ENCODE measurements at regions not wholly inside any gene's neighbourhood (a gene's known extent, or its start where the extent isn't known, plus 50 kb on each side); places are given as distances from the start of the nearest gene placed in this dataset.
"Not testable (repeated sequence)": the region's sequence is repeated elsewhere in the genome, so short reads cannot be mapped to it uniquely, and the experiment has no call there.

GRCh38 chr3:128549283-128550112 lies 56.5 kb upstream of the GATA2 start:
- DNase-seq = no peak

- DNase-seq = no peak
Observed at GRCh38 chr3:128548426-128549282, 55.7 kb upstream of the GATA2 start.

- DNase-seq = no peak
Observed at GRCh38 chr3:128548021-128548420, 55.0 kb upstream of the GATA2 start.

- no peak for DNase-seq
Observed at GRCh38 chr3:128547368-128547987, 54.5 kb upstream of the GATA2 start.

- DNase-seq = no peak
Observed at GRCh38 chr3:128546646-128547045, 53.6 kb upstream of the GATA2 start.

- no peak for DNase-seq
Observed at GRCh38 chr3:128545120-128545752, 52.2 kb upstream of the GATA2 start.

- no peak for DNase-seq
Observed at GRCh38 chr3:128544190-128544589, 51.2 kb upstream of the GATA2 start.

GRCh38 chr3:128543570-128544174 lies 50.7 kb upstream of the GATA2 start:
- not testable (repeated sequence) for DNase-seq

Measured in stimulated activated CD4-positive, alpha-beta T cell treated with anti-CD3 and anti-CD28 coated beads, Interleukin-15, amount 100 ng/mL, for 24 hours (primary cell).